Nephron (organoid): ENCODE measurements at regions not wholly inside any gene's neighbourhood (a gene's known extent, or its start where the extent isn't known, plus 50 kb on each side); places are given as distances from the start of the nearest gene placed in this dataset.

Source experiments
- H3K27ac Mint-ChIP-seq, 3 experiments: 2 replicates each; pipeline ENCODE4 v1.8.0; 2020; ENCODE audit warnings: mixed read lengths in 3 of 3, mild to moderate bottlenecking in 2 of 3, moderate library complexity in 1 of 3
- H3K27me3 Mint-ChIP-seq: 2 replicates; pipeline ENCODE4 v1.8.0; 2021; ENCODE audit warnings: low read depth, mild to moderate bottlenecking, moderate library complexity, mixed read lengths
- H3K36me3 Mint-ChIP-seq: 2 replicates; pipeline ENCODE4 v1.8.0; 2020; ENCODE audit warnings: low read depth, mixed read lengths
- H3K4me1 Mint-ChIP-seq: 2 replicates; pipeline ENCODE4 v1.8.0; 2020; ENCODE audit warnings: mixed read lengths
- H3K4me3 Mint-ChIP-seq, 3 experiments: 2 replicates each; pipeline ENCODE4 v1.8.0; 2020; ENCODE audit warnings: mild to moderate bottlenecking in 3 of 3, mixed read lengths in 3 of 3, moderate library complexity in 2 of 3
- H3K9me3 Mint-ChIP-seq: 2 replicates; pipeline ENCODE4 v1.8.0; 2020; ENCODE audit warnings: mixed read lengths
- TF ChIP-seq, protein P1 (sequence below), 3 experiments: fragments of 200-600 bp; sonication (generic); IDR thresholded peaks; one replicate each; pipeline ENCODE4 v1.5.0; 2021; ENCODE audit warnings: antibody characterized with exemption in 3 of 3; ENCODE audit not compliant: unreplicated experiment in 3 of 3

DNA sequence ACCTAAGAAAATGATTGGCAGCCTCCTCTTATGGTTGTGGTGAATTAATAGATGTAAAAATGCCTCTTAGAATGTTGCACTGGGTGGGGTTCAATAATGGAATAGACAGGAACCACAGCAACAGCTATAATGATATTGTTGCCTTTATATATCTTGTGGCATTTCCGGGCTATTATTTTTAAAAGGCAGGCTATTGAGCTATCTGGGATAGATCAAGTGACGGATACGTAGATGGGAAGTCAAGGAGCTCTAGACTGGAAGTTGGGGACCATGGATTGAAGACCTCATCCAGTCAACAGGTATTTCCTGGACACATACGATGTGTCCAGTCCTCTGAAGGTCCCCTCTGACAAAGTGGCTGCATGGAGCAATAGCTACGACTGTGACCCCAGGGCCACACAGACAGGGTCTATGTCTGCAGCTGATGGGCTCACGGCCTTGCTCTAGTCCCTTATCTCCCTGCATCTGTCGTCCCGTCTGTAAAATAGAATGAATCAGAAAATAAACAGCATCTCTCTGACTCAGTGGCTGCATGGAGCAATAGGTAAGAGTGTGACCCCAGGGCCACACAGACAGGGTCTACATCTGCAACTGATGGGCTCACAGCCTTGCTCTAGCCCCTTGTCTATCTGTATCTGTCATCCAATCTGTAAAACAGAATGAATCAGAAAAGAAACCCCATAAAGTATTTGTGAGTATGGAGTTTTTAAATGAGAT is 117.7 kb upstream of the FOXF1 start:
- peaks cover 2% of the 10 kb centered on the region for H3K9me3 Mint-ChIP-seq
- H3K27me3 Mint-ChIP-seq = peaks cover 37% of the 10 kb centered on the region
- H3K36me3 Mint-ChIP-seq = no peaks in the 10 kb centered on the region
- H3K4me3 Mint-ChIP-seq = no peak overlapping the region
- H3K27ac Mint-ChIP-seq = no peak overlapping the region
- TF ChIP-seq, protein P1, sequence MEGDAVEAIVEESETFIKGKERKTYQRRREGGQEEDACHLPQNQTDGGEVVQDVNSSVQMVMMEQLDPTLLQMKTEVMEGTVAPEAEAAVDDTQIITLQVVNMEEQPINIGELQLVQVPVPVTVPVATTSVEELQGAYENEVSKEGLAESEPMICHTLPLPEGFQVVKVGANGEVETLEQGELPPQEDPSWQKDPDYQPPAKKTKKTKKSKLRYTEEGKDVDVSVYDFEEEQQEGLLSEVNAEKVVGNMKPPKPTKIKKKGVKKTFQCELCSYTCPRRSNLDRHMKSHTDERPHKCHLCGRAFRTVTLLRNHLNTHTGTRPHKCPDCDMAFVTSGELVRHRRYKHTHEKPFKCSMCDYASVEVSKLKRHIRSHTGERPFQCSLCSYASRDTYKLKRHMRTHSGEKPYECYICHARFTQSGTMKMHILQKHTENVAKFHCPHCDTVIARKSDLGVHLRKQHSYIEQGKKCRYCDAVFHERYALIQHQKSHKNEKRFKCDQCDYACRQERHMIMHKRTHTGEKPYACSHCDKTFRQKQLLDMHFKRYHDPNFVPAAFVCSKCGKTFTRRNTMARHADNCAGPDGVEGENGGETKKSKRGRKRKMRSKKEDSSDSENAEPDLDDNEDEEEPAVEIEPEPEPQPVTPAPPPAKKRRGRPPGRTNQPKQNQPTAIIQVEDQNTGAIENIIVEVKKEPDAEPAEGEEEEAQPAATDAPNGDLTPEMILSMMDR (IDR thresholded peaks at IDR 0.05; ENCODE audit: unreplicated experiment in 3 of 3) = no peak
- peaks cover 26% of the 10 kb centered on the region for H3K4me1 Mint-ChIP-seq

DNA sequence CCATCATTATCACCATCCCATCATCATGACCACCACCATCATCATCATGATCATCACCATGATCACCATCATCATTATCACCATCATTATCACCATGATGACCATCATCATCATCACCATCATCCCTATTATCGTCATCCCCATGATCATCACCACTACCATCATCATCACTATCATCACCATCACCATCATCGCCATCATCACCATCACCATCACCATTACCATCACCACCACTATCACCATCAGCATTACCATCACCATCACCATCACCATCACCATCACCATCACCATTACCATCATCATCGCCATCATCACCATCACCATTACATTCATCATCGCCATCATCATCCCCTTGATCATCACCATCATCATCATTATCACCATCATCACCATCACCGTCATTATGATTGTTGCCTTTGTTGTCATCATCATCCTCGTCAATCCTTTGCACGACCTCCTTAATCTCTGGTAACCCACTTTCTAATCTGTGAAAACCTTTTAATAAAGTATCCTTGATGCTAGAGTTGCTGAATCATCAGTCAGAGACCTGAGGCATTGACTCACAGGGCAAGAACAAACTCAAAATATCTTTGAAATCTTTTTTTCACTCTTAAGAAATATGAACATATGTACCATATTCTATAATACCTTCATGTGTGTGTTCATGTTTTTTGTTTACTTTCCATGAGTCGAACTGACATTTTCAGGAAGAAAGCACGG is 116.3 kb upstream of the FOXF1 start:
- H3K9me3 Mint-ChIP-seq = no peaks in the 10 kb centered on the region
- no peak overlapping the region for H3K4me3 Mint-ChIP-seq
- H3K4me1 Mint-ChIP-seq = peaks cover 38% of the 10 kb centered on the region
- H3K27ac Mint-ChIP-seq = no peak overlapping the region
- TF ChIP-seq, protein P1 (IDR thresholded peaks at IDR 0.05; ENCODE audit: unreplicated experiment in 3 of 3) = no peak
- H3K27me3 Mint-ChIP-seq = peaks cover 32% of the 10 kb centered on the region
- H3K36me3 Mint-ChIP-seq = no peaks in the 10 kb centered on the region

DNA sequence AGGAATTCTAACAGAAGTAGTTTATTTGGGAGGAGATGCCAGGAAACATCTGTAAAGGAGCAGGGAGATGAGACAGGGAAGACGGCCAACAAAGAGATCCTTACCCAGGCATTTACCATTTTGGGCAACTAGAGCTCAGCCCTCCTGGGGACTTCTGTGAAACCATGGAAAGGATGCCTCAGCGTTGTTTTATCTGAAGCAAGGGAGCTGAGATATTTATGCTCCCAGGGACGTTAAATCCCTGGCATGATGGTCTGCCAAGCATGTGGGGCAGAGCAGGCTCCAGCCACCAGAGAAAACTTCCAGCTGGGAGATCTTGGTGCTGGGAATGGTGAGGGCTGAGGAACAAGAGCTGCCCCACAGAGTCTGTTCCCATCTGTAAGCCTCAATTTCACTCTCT is 114.8 kb upstream of the FOXF1 start:
- peak overlapping the region in 2 of 3 experiments; percentile 28 to 36 for H3K27ac Mint-ChIP-seq
- H3K4me1 Mint-ChIP-seq = peaks cover 33% of the 10 kb centered on the region
- no peaks in the 10 kb centered on the region for H3K36me3 Mint-ChIP-seq
- H3K9me3 Mint-ChIP-seq = no peaks in the 10 kb centered on the region
- TF ChIP-seq, protein P1 (IDR thresholded peaks at IDR 0.05; ENCODE audit: unreplicated experiment in 3 of 3) = no peak
- H3K27me3 Mint-ChIP-seq = peaks cover 33% of the 10 kb centered on the region
- no peak overlapping the region for H3K4me3 Mint-ChIP-seq

DNA sequence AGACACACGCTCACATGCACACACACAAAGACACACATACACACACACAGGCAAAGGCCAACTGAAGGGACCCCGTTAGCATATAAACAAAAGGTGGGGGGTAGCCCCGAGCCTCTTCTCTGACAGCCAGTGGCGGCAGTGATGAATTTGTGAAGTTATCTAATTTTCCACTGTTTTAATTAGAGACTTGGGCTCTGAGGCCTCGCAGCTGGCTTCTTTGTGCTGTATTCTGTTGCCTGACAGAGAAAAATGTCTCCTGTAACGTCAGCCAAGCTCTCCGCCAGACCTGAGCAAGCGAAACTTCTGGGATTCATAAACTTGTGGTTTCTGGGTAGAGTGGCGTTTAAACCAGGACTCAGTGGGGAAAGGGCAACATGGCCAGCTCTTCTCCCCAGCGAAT is 113.9 kb upstream of the FOXF1 start:
- TF ChIP-seq, protein P1 (IDR thresholded peaks at IDR 0.05; ENCODE audit: unreplicated experiment in 3 of 3) = no peak
- H3K4me1 Mint-ChIP-seq = peaks cover 33% of the 10 kb centered on the region
- no peaks in the 10 kb centered on the region for H3K36me3 Mint-ChIP-seq

DNA sequence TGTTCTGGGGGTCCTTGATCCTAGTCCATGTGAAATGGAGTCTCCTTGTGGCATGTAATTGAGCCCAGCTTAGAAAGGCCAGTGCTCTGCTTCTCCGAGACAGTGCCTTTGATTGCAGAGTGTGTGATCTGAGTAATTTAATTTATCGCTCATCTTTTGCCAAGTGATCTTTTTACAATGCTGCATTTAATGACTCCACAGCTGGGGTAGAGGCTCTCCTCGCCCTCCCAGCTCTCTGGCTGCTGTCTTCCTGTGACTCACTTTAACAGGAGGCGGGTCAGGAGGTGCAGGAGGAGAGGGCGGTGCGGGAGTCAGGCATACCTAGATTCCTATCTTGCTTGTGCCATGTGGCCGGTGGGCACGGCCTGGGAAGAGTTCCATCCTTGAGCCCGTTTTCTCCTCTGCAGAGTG is 113.4 kb upstream of the FOXF1 start:
- Mint-ChIP-seq H3K27ac (peak overlapping the region; percentile 80 to 95 (median 83)), H3K36me3 (no peaks in the 10 kb centered on the region), H3K9me3 (no peaks in the 10 kb centered on the region), H3K4me1 (peaks cover 33% of the 10 kb centered on the region), H3K27me3 (peaks cover 45% of the 10 kb centered on the region), H3K4me3 (peak overlapping the region; percentile 35 to 67 (median 40))
- TF ChIP-seq, protein P1 (IDR thresholded peaks at IDR 0.05; ENCODE audit: unreplicated experiment in 3 of 3) = no peak

More for the DNA sequence above, 113.9 kb upstream of the FOXF1 start:
- peak overlapping the region in 2 of 3 experiments; percentile 3 to 67 for H3K4me3 Mint-ChIP-seq
- peaks cover 41% of the 10 kb centered on the region for H3K27me3 Mint-ChIP-seq
- no peaks in the 10 kb centered on the region for H3K9me3 Mint-ChIP-seq
- H3K27ac Mint-ChIP-seq = peak overlapping the region; percentile 80 to 95 (median 83)
